ENCODE measurements at regions not wholly inside any gene's neighbourhood (a gene's known extent, or its start where the extent isn't known, plus 50 kb on each side); places are given as distances from the start of the nearest gene placed in this dataset.
"Not testable (repeated sequence)": the region's sequence is repeated elsewhere in the genome, so short reads cannot be mapped to it uniquely, and the experiment has no call there.

DNA sequence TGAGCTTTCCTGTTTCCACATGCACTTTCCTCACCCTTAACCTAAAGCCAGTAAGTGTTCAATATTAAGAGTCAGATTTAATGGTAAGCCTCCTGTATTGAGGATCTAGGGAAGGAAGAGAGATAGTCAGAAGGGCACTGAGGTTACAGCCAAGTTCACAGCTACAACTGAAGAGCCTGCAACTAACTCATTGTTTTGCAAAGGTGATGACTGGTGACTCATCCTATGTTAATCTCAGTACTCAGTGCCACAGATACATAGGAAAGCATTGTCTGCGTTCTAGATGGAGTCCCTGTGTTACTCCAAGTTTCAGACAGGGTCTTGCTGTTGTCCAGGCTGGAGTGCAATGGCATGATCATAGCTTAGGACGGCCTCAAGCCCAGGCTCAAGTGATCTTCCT lies 157.0 kb upstream of the RBM19 start:
- Mint-ChIP-seq H3K27ac (no peak overlapping the region), H3K27me3 (no peaks in the 10 kb centered on the region), H3K36me3 (ENCODE audit: low read depth) (no peaks in the 10 kb centered on the region), H3K4me1 (no peaks in the 10 kb centered on the region), H3K4me3 (no peak overlapping the region)
- DNase-seq (no peak), ATAC-seq (no peak)
- H3K9me3 ChIP-seq (ENCODE audit: control insufficient read depth, low read length, poor library complexity, severe bottlenecking): no peaks in the 10 kb centered on the region

DNA sequence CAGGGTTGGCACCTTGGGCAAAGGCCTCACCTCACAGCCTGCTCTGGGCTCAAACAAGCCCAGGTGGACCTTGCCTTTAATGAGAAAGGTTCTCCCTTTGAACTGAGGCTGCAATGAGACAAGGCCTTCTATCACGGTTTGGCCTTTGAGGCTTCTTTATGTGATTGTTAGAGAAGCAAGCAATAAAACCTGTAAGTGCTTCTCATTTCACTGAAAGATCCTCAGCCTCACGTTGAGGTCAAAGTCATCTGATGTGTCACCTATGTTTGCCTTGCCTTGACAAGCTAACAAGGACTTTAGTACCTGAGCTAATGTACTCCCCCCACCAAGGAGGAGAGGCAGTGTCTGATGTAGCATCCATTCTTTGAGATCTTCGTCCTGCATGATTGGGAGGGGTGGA lies 155.9 kb upstream of the RBM19 start:
- no peaks in the 10 kb centered on the region for H3K27me3 Mint-ChIP-seq
- no peaks in the 10 kb centered on the region for H3K9me3 ChIP-seq (ENCODE audit: control insufficient read depth, low read length, poor library complexity, severe bottlenecking)
- H3K4me1 Mint-ChIP-seq: no peaks in the 10 kb centered on the region
- no peak overlapping the region for H3K4me3 Mint-ChIP-seq
- no peaks in the 10 kb centered on the region for H3K36me3 Mint-ChIP-seq (ENCODE audit: low read depth)
- DNase-seq (no peak), ATAC-seq (no peak)
- H3K27ac Mint-ChIP-seq: no peak overlapping the region

DNA sequence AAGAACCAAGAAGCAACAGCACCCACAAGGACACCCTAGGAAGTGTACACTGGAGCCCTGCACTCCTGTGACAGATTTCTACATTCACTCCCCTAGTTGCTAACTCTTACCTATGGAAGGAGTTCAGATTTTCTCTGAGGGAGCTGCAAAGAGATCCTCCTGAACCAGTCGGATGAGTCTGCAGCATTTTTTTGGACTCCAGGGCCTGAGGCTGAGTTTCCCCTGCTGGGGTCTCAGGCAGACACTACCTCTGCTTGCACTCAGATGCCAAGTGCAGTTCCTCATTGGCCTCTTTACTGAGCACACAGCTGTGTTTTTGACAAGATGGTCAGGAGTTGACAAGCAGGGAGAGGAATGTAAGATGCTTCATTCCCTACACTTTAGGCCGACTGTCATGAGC lies 153.2 kb upstream of the RBM19 start:
- Mint-ChIP-seq H3K4me3 (no peak overlapping the region), H3K36me3 (ENCODE audit: low read depth) (no peaks in the 10 kb centered on the region), H3K27me3 (no peaks in the 10 kb centered on the region), H3K4me1 (no peaks in the 10 kb centered on the region), H3K27ac (no peak overlapping the region)
- DNase-seq (no peak), ATAC-seq (no peak)
- no peaks in the 10 kb centered on the region for H3K9me3 ChIP-seq (ENCODE audit: control insufficient read depth, low read length, poor library complexity, severe bottlenecking)

DNA sequence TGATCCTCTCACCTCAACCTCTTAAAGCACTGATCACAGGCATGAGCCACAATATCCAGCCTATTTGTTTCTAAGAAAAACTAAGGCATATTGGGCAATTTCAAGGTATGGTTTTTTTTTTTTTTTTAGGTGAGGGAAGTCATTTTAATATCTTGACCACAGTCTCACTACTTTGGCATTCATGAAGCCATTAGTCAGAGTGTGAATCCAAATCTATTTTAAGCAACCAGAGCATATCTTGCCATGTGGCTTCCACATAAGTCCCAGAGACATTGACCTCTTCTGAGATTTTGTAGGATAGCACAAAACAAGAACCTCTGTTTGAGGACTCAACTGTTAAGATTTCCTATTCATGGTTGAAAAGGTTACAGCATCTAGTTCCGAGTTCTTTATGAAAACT lies 130.3 kb upstream of the RBM19 start:
- H3K27ac Mint-ChIP-seq: no peak overlapping the region
- DNase-seq: no peak
- no peak for ATAC-seq
- H3K27me3 Mint-ChIP-seq: no peaks in the 10 kb centered on the region
- H3K9me3 ChIP-seq (ENCODE audit: control insufficient read depth, low read length, poor library complexity, severe bottlenecking): no peaks in the 10 kb centered on the region
- H3K36me3 Mint-ChIP-seq (ENCODE audit: low read depth): no peaks in the 10 kb centered on the region
- no peaks in the 10 kb centered on the region for H3K4me1 Mint-ChIP-seq
- H3K4me3 Mint-ChIP-seq: no peak overlapping the region

- no peak for DNase-seq
- no peaks in the 10 kb centered on the region for H3K36me3 Mint-ChIP-seq (ENCODE audit: low read depth)
- H3K4me3 Mint-ChIP-seq: no peak overlapping the region
- H3K27ac Mint-ChIP-seq: no peak overlapping the region
- no peaks in the 10 kb centered on the region for H3K9me3 ChIP-seq (ENCODE audit: control insufficient read depth, low read length, poor library complexity, severe bottlenecking)
- no peak for ATAC-seq
- no peaks in the 10 kb centered on the region for H3K27me3 Mint-ChIP-seq
- H3K4me1 Mint-ChIP-seq: no peaks in the 10 kb centered on the region
Observed at GRCh38 chr12:114093520-114093919, 127.4 kb upstream of the RBM19 start.

- DNase-seq (no peak), ATAC-seq (no peak)
- no peaks in the 10 kb centered on the region for H3K9me3 ChIP-seq (ENCODE audit: control insufficient read depth, low read length, poor library complexity, severe bottlenecking)
- no peaks in the 10 kb centered on the region for H3K27me3 Mint-ChIP-seq
- no peaks in the 10 kb centered on the region for H3K4me1 Mint-ChIP-seq
- H3K4me3 Mint-ChIP-seq: no peak overlapping the region
- no peaks in the 10 kb centered on the region for H3K36me3 Mint-ChIP-seq (ENCODE audit: low read depth)
- H3K27ac Mint-ChIP-seq: no peak overlapping the region
Observed at GRCh38 chr12:114092981-114093380, 126.9 kb upstream of the RBM19 start.

DNA sequence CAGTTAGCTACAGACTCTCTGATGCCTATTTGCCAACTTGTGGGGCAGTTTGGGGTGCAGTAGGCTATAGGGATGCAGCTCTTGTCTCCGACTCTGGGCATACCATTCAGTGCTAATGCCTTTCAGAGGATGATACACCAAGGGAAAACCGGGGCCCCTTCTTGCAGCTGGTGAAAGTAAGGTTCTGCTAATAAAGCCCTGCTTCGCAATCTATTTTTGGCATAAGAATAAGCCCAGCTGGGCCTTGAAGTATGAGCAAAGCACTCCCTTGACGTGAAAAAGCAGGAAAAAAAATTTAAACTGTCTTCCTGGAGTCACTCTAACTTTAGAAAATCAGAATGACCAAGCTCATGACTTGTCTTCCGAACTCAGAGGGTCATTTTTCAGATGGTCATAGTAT lies 124.1 kb upstream of the RBM19 start:
- no peaks in the 10 kb centered on the region for H3K4me1 Mint-ChIP-seq
- DNase-seq (no peak), ATAC-seq (no peak)
- H3K36me3 Mint-ChIP-seq (ENCODE audit: low read depth): no peaks in the 10 kb centered on the region
- H3K27ac Mint-ChIP-seq: no peak overlapping the region
- no peaks in the 10 kb centered on the region for H3K9me3 ChIP-seq (ENCODE audit: control insufficient read depth, low read length, poor library complexity, severe bottlenecking)
- no peaks in the 10 kb centered on the region for H3K27me3 Mint-ChIP-seq
- H3K4me3 Mint-ChIP-seq: no peak overlapping the region

GRCh38 chr12:114073076-114073475 lies 107.0 kb upstream of the RBM19 start:
- no peak overlapping the region for H3K4me3 Mint-ChIP-seq
- H3K27me3 Mint-ChIP-seq: peaks cover 15% of the 10 kb centered on the region
- no peaks in the 10 kb centered on the region for H3K36me3 Mint-ChIP-seq (ENCODE audit: low read depth)
- no peaks in the 10 kb centered on the region for H3K4me1 Mint-ChIP-seq
- DNase-seq (no peak), ATAC-seq (no peak)
- no peaks in the 10 kb centered on the region for H3K9me3 ChIP-seq (ENCODE audit: control insufficient read depth, low read length, poor library complexity, severe bottlenecking)
- no peak overlapping the region for H3K27ac Mint-ChIP-seq

GRCh38 chr12:114069507-114069906 lies 103.4 kb upstream of the RBM19 start:
- H3K9me3 ChIP-seq (ENCODE audit: control insufficient read depth, low read length, poor library complexity, severe bottlenecking): no peaks in the 10 kb centered on the region
- no peaks in the 10 kb centered on the region for H3K4me1 Mint-ChIP-seq
- H3K4me3 Mint-ChIP-seq: no peak overlapping the region
- H3K36me3 Mint-ChIP-seq (ENCODE audit: low read depth): no peaks in the 10 kb centered on the region
- H3K27ac Mint-ChIP-seq: no peak overlapping the region
- no peak for ATAC-seq
- DNase-seq: no peak
- H3K27me3 Mint-ChIP-seq: peaks cover 15% of the 10 kb centered on the region

GRCh38 chr12:114064497-114064896 lies 98.4 kb upstream of the RBM19 start:
- no peak overlapping the region for H3K27ac Mint-ChIP-seq
- H3K27me3 Mint-ChIP-seq: no peaks in the 10 kb centered on the region
- no peaks in the 10 kb centered on the region for H3K9me3 ChIP-seq (ENCODE audit: control insufficient read depth, low read length, poor library complexity, severe bottlenecking)
- ATAC-seq (no peak), DNase-seq (no peak)
- no peak overlapping the region for H3K4me3 Mint-ChIP-seq
- H3K4me1 Mint-ChIP-seq: no peaks in the 10 kb centered on the region
- no peaks in the 10 kb centered on the region for H3K36me3 Mint-ChIP-seq (ENCODE audit: low read depth)

- not testable (repeated sequence) for H3K9me3 ChIP-seq (ENCODE audit: control insufficient read depth, low read length, poor library complexity, severe bottlenecking); ATAC-seq; H3K36me3 Mint-ChIP-seq (ENCODE audit: low read depth); H3K27ac Mint-ChIP-seq; DNase-seq; H3K27me3 Mint-ChIP-seq; H3K4me1 Mint-ChIP-seq; H3K4me3 Mint-ChIP-seq
Observed at GRCh38 chr12:114064034-114064433, 97.9 kb upstream of the RBM19 start.

GRCh38 chr12:114063435-114063834 lies 97.3 kb upstream of the RBM19 start:
- H3K27me3 Mint-ChIP-seq: no peaks in the 10 kb centered on the region
- no peaks in the 10 kb centered on the region for H3K36me3 Mint-ChIP-seq (ENCODE audit: low read depth)
- no peak for DNase-seq

DNA sequence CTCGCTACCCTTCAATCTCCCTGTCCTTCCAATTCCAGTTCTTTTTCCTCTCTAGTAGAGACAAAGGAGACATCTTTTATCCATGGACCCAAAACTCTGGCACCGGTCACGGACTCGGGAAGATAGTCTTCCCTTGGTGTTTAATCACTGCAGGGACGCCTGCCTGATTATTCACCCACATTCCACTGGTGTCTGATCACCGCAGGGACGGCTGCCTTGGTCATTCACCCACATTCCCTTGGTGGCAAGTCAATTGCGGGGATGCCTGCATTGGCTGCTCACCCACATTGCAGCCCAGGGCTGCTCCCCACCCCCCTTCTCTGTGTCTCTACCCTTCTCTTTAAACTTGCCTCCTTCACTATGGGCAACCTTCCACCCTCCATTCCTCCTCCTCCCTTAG lies 90.2 kb upstream of the RBM19 start:
- not testable (repeated sequence) for H3K4me1 Mint-ChIP-seq; H3K27ac Mint-ChIP-seq; H3K9me3 ChIP-seq (ENCODE audit: control insufficient read depth, low read length, poor library complexity, severe bottlenecking); H3K4me3 Mint-ChIP-seq; DNase-seq; H3K36me3 Mint-ChIP-seq (ENCODE audit: low read depth); ATAC-seq; H3K27me3 Mint-ChIP-seq

More at GRCh38 chr12:114063435-114063834, 97.3 kb upstream of the RBM19 start:
- no peak overlapping the region for H3K27ac Mint-ChIP-seq
- no peaks in the 10 kb centered on the region for H3K9me3 ChIP-seq (ENCODE audit: control insufficient read depth, low read length, poor library complexity, severe bottlenecking)
- no peaks in the 10 kb centered on the region for H3K4me1 Mint-ChIP-seq
- no peak for ATAC-seq
- no peak overlapping the region for H3K4me3 Mint-ChIP-seq

DNA sequence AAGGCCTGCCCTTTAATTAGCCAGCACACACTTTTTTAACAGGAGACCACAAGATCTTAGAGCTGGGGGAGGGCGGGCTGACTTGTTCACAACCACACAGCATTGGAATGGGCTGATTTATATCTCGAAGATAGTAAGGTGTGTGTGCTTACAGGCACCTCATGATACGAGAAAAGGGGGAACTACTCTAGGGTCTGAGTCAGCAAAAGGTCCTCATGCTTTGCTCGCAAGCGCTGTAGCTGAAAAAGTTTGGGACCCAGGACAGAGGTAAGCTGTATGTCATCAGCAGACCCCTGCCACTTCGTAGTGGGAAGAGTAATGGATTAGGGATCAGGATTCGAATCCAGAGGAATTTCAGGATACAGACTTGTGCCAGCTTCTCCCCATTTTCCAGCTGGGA lies 88.9 kb upstream of the RBM19 start:
- DNase-seq (no peak), ATAC-seq (no peak)
- Mint-ChIP-seq H3K36me3 (ENCODE audit: low read depth) (no peaks in the 10 kb centered on the region), H3K27ac (no peak overlapping the region), H3K4me1 (no peaks in the 10 kb centered on the region), H3K27me3 (no peaks in the 10 kb centered on the region), H3K4me3 (no peak overlapping the region)
- H3K9me3 ChIP-seq (ENCODE audit: control insufficient read depth, low read length, poor library complexity, severe bottlenecking): no peaks in the 10 kb centered on the region
